CD14-positive monocyte (primary cell): ENCODE measurements at regions not wholly inside any gene's neighbourhood (a gene's known extent, or its start where the extent isn't known, plus 50 kb on each side); places are given as distances from the start of the nearest gene placed in this dataset.

Experiments used
- DNase-seq, 3 donors: peaks; one replicate each; pipeline ENCODE4 v3.0.0-alpha.2; 2011 to 2022
- H2AFZ ChIP-seq: 2 replicates; pipeline ENCODE4 v1.6.0; 2012; ENCODE audit warnings: mild to moderate bottlenecking, low read depth, low read length, inconsistent platforms; ENCODE audit not compliant: insufficient read depth, poor library complexity, severe bottlenecking
- H3K27ac ChIP-seq, 2 donors: 1 replicate in 1 of 2; 2 replicates in 1 of 2; pipeline ENCODE4 v1.5.1; 2012 to 2013; ENCODE audit warnings: low read length in 2 of 2, control low read depth in 1 of 2, inconsistent platforms in 1 of 2, low read depth in 1 of 2, mild to moderate bottlenecking in 1 of 2
- H3K27me3 ChIP-seq, 2 donors: one replicate each; pipeline versions ENCODE4 v1.6.0 to v1.6.1; 2011 to 2013; ENCODE audit warnings: low read length in 2 of 2; ENCODE audit not compliant: control insufficient read depth in 2 of 2, insufficient read depth in 2 of 2
- H3K36me3 ChIP-seq, 2 donors: replicated peaks in 1 of 2; 1 replicate in 1 of 2; 2 replicates in 1 of 2; pipeline versions ENCODE4 v1.5.1 to v1.6.1; 2012 to 2013; ENCODE audit warnings: low read length in 2 of 2, control low read depth in 1 of 2, inconsistent platforms in 1 of 2, mild to moderate bottlenecking in 1 of 2; ENCODE audit not compliant: insufficient read depth in 2 of 2, control insufficient read depth in 1 of 2
- H3K4me1 ChIP-seq, 2 donors: 1 replicate in 1 of 2; 2 replicates in 1 of 2; pipeline versions ENCODE4 v1.5.1 to v1.6.1; 2012 to 2013; ENCODE audit warnings: low read length in 2 of 2, control low read depth in 1 of 2, inconsistent platforms in 1 of 2, mild to moderate bottlenecking in 1 of 2, moderate library complexity in 1 of 2; ENCODE audit not compliant: insufficient read depth in 2 of 2, control insufficient read depth in 1 of 2
- H3K4me2 ChIP-seq: replicated peaks from 2 replicates; pipeline ENCODE3; 2012; ENCODE audit warnings: low read length, moderate library complexity, mild to moderate bottlenecking; ENCODE audit not compliant: poor library complexity, severe bottlenecking; ENCODE audit errors: extremely low read depth
- H3K4me3 ChIP-seq, 3 experiments: fragments of 200-600 bp in 1 of 3; sonication (generic) in 1 of 3; replicated peaks in 1 of 3; 1 replicate in 2 of 3; 2 replicates in 1 of 3; pipeline ENCODE4 v1.5.1; 2011 to 2013; ENCODE audit warnings: low read length in 3 of 3, mild to moderate bottlenecking in 3 of 3, control low read depth in 2 of 3, low read depth in 2 of 3, inconsistent platforms in 1 of 3, moderate library complexity in 1 of 3
- H3K79me2 ChIP-seq: 2 replicates; pipeline ENCODE4 v1.6.0; 2012; ENCODE audit warnings: mild to moderate bottlenecking, control low read depth, inconsistent platforms, low read length, moderate library complexity; ENCODE audit not compliant: insufficient read depth
- H3K9ac ChIP-seq: 2 replicates; pipeline ENCODE4 v1.6.0; 2017; ENCODE audit warnings: low read length, mild to moderate bottlenecking; ENCODE audit not compliant: insufficient read depth, poor library complexity, severe bottlenecking
- H3K9me3 ChIP-seq, 2 donors: replicated peaks in 1 of 2; 1 replicate in 1 of 2; 2 replicates in 1 of 2; pipeline versions ENCODE4 v1.5.1 to v1.6.1; 2012 to 2013; ENCODE audit warnings: low read length in 2 of 2, control low read depth in 1 of 2; ENCODE audit not compliant: control insufficient read depth in 1 of 2, insufficient read depth in 1 of 2
- H4K20me1 ChIP-seq: 2 replicates; pipeline ENCODE4 v1.6.0; 2012; ENCODE audit warnings: mild to moderate bottlenecking, low read length, control low read depth, moderate library complexity; ENCODE audit not compliant: insufficient read depth
- H3K27ac Mint-ChIP-seq, 7 donors: one replicate each; pipeline ENCODE4 v1.8.0; 2020; ENCODE audit warnings: mild to moderate bottlenecking in 7 of 7, mixed read lengths in 7 of 7, moderate library complexity in 6 of 7, inconsistent platforms in 2 of 7
- H3K27me3 Mint-ChIP-seq, 3 donors: one replicate each; pipeline ENCODE4 v1.8.0; 2021 to 2022; ENCODE audit warnings: low read depth in 3 of 3, mild to moderate bottlenecking in 3 of 3, mixed read lengths in 3 of 3, moderate library complexity in 3 of 3, inconsistent platforms in 1 of 3
- H3K36me3 Mint-ChIP-seq, 2 donors: one replicate each; pipeline ENCODE4 v1.8.0; 2020; ENCODE audit warnings: mixed read lengths in 2 of 2, inconsistent platforms in 1 of 2, mild to moderate bottlenecking in 1 of 2
- H3K4me1 Mint-ChIP-seq: one replicate; pipeline ENCODE4 v1.8.0; 2020; ENCODE audit warnings: mild to moderate bottlenecking, mixed read lengths
- H3K4me3 Mint-ChIP-seq, 2 donors: one replicate each; pipeline ENCODE4 v1.8.0; 2020; ENCODE audit warnings: mild to moderate bottlenecking in 2 of 2, mixed read lengths in 2 of 2, moderate library complexity in 1 of 2
- H3K9me3 Mint-ChIP-seq, 7 donors: one replicate each; pipeline ENCODE4 v1.8.0; 2020 to 2022; ENCODE audit warnings: mixed read lengths in 7 of 7, mild to moderate bottlenecking in 6 of 7, moderate library complexity in 6 of 7, inconsistent platforms in 2 of 7
- CTCF ChIP-seq: fragments of 200-600 bp; IDR thresholded peaks from one replicate; pipeline ENCODE4 v1.8.0; 2022; ENCODE audit warnings: antibody characterized with exemption, mild to moderate bottlenecking
- WGBS: methylation state at CpG from one replicate; pipeline ENCODE4 v1.1.5; 2013; ENCODE audit warnings: missing lambda C conversion rate; ENCODE audit not compliant: insufficient coverage; 5-methylcytosine and 5-hydroxymethylcytosine counted together
- intact Hi-C, 2 donors: fragments of 100-400 bp; cut with micrococcal nuclease; formaldehyde crosslinking; loops; one replicate each; pipeline versions ENCODE4 v1.15.0 to v1.15.1; 2023

GRCh38 chr5:82365744-82366228, 87.6 kb upstream of the RPS23 start:
- 75% methylated on average over 3 of the region's 5 CpGs for WGBS
- Histone ChIP-seq H3K9ac (no peak overlapping the region), H3K4me2 (no peak overlapping the region), H3K27ac (no peak overlapping the region), H3K4me1 (no peaks in the 10 kb centered on the region), H4K20me1 (no peaks in the 10 kb centered on the region), H2AFZ (no peak overlapping the region), H3K27me3 (no peaks in the 10 kb centered on the region), H3K36me3 (no peaks in the 10 kb centered on the region), H3K4me3 (no peak overlapping the region), H3K9me3 (no peaks in the 10 kb centered on the region), H3K79me2 (no peaks in the 10 kb centered on the region)
- TF ChIP-seq CTCF: no peak
- Mint-ChIP-seq H3K36me3 (no peaks in the 10 kb centered on the region), H3K27me3 (peaks cover 1 to 4% (median 2%) of the 10 kb centered on the region in 3 donors), H3K4me1 (peaks cover 5% of the 10 kb centered on the region), H3K27ac (no peak overlapping the region), H3K4me3 (no peak overlapping the region), H3K9me3 (peaks cover 0 to 5% (median 0%) of the 10 kb centered on the region in 7 donors)
- intact Hi-C loops: no loop called here
- DNase-seq: no peak

- intact Hi-C loops: no loop called here
Observed at GRCh38 chr5:82365026-82365425, 86.9 kb upstream of the RPS23 start.

More at GRCh38 chr5:82365026-82365425, 86.9 kb upstream of the RPS23 start:
- no peaks in the 10 kb centered on the region for H3K9me3 ChIP-seq
- Mint-ChIP-seq H3K36me3 (no peaks in the 10 kb centered on the region), H3K4me1 (peaks cover 9% of the 10 kb centered on the region), H3K27ac (no peak overlapping the region), H3K9me3 (peaks cover 0 to 5% (median 0%) of the 10 kb centered on the region in 7 donors), H3K4me3 (no peak overlapping the region), H3K27me3 (peaks cover 1 to 4% (median 4%) of the 10 kb centered on the region in 3 donors)
- no peak overlapping the region for H2AFZ ChIP-seq
- H3K4me1 ChIP-seq: no peaks in the 10 kb centered on the region
- no peak overlapping the region for H3K27ac ChIP-seq
- H3K4me2 ChIP-seq: no peak overlapping the region
- H3K79me2 ChIP-seq: no peaks in the 10 kb centered on the region
- WGBS: 88% methylated on average over 3 of the region's 4 CpGs
- no peak for TF ChIP-seq CTCF
- no peak for DNase-seq
- no peaks in the 10 kb centered on the region for H3K36me3 ChIP-seq
- H3K27me3 ChIP-seq: no peaks in the 10 kb centered on the region
- H3K4me3 ChIP-seq: no peak overlapping the region
- H4K20me1 ChIP-seq: no peaks in the 10 kb centered on the region
- H3K9ac ChIP-seq: no peak overlapping the region
